GM21381 (cell line): ENCODE measurements at regions not wholly inside any gene's neighbourhood (a gene's known extent, or its start where the extent isn't known, plus 50 kb on each side); places are given as distances from the start of the nearest gene placed in this dataset.
"Not testable (repeated sequence)": the region's sequence is repeated elsewhere in the genome, so short reads cannot be mapped to it uniquely, and the experiment has no call there.

Experiments used
- ATAC-seq: cut with Tn5 transposase; IDR thresholded peaks from one replicate; pipeline ENCODE4 v1.9.1; 2021; ENCODE audit warnings: mild to moderate bottlenecking, moderate library complexity; ENCODE audit not compliant: unreplicated experiment

GRCh38 chr7:22066522-22066921 is 120.8 kb upstream of the CDCA7L start:
- ATAC-seq, result no peak

GRCh38 chr7:22064816-22065215 is 119.1 kb upstream of the CDCA7L start:
- ATAC-seq, result no peak

- ATAC-seq, result no peak
Measured at GRCh38 chr7:22061775-22062174, 116.1 kb upstream of the CDCA7L start.

- no peak for ATAC-seq
Measured at GRCh38 chr7:22060863-22061262, 115.2 kb upstream of the CDCA7L start.

- no peak for ATAC-seq
Measured at GRCh38 chr7:22060197-22060596, 114.5 kb upstream of the CDCA7L start.

- no peak for ATAC-seq
Measured at GRCh38 chr7:22055226-22055625, 109.5 kb upstream of the CDCA7L start.

- no peak for ATAC-seq
Measured at GRCh38 chr7:22052674-22053365, 107.1 kb upstream of the CDCA7L start.

- no peak for ATAC-seq
Measured at GRCh38 chr7:22051886-22052673, 106.4 kb upstream of the CDCA7L start.

- no peak for ATAC-seq
Measured at GRCh38 chr7:22049766-22050500, 104.2 kb upstream of the CDCA7L start.

- no peak for ATAC-seq
Measured at GRCh38 chr7:22043367-22043766, 97.7 kb upstream of the CDCA7L start.

GRCh38 chr7:22040923-22041595 is 95.4 kb upstream of the CDCA7L start:
- ATAC-seq, result no peak

GRCh38 chr7:22039670-22040069 is 94.0 kb upstream of the CDCA7L start:
- ATAC-seq, result no peak

- not testable (repeated sequence) for ATAC-seq
Measured at GRCh38 chr7:22032356-22032755, 86.7 kb upstream of the CDCA7L start.

GRCh38 chr7:22028656-22029055 is 83.0 kb upstream of the CDCA7L start:
- ATAC-seq, result not testable (repeated sequence)

- no peak for ATAC-seq
Measured at GRCh38 chr7:22027475-22027874, 81.8 kb upstream of the CDCA7L start.

- no peak for ATAC-seq
Measured at GRCh38 chr7:22025983-22026382, 80.3 kb upstream of the CDCA7L start.

- ATAC-seq, result no peak
Measured at GRCh38 chr7:22025075-22025474, 79.4 kb upstream of the CDCA7L start.

- no peak for ATAC-seq
Measured at GRCh38 chr7:22019931-22020330, 74.2 kb upstream of the CDCA7L start.

- ATAC-seq, result no peak
Measured at GRCh38 chr7:22016507-22016906, 70.8 kb upstream of the CDCA7L start.

GRCh38 chr7:22013711-22014110 is 68.0 kb upstream of the CDCA7L start:
- no peak for ATAC-seq

- ATAC-seq, result no peak
Measured at GRCh38 chr7:22008683-22009082, 63.0 kb upstream of the CDCA7L start.
